BLaER1 treated with 17β-estradiol and CSF1 and Interleukin-3, amounts not matched to agents 10 nM and 100 nM (cell line): ENCODE measurements at regions not wholly inside any gene's neighbourhood (a gene's known extent, or its start where the extent isn't known, plus 50 kb on each side); places are given as distances from the start of the nearest gene placed in this dataset.
"Not testable (repeated sequence)": the region's sequence is repeated elsewhere in the genome, so short reads cannot be mapped to it uniquely, and the experiment has no call there.

Source experiments
- H3K27ac ChIP-seq, 11 experiments: shearing (Covaris generic); formaldehyde crosslinking; 2 replicates each; pipeline ENCODE4 v1.8.1; 2022
- H3K27me3 ChIP-seq, 11 experiments: shearing (Covaris generic); formaldehyde crosslinking; 2 replicates each; pipeline ENCODE4 v1.8.1; 2022
- H3K36me3 ChIP-seq, 11 experiments: shearing (Covaris generic); formaldehyde crosslinking; 2 replicates each; pipeline ENCODE4 v1.8.1; 2022
- H3K4me1 ChIP-seq, 10 experiments: shearing (Covaris generic); formaldehyde crosslinking; 2 replicates each; pipeline ENCODE4 v1.8.1; 2022
- H3K4me2 ChIP-seq, 11 experiments: shearing (Covaris generic); formaldehyde crosslinking; 2 replicates each; pipeline ENCODE4 v1.8.1; 2022
- H3K4me3 ChIP-seq, 10 experiments: shearing (Covaris generic); formaldehyde crosslinking; 2 replicates each; pipeline ENCODE4 v1.8.1; 2022
- H3K9ac ChIP-seq, 11 experiments: shearing (Covaris generic); formaldehyde crosslinking; 2 replicates each; pipeline ENCODE4 v1.8.1; 2022
- H3K9me3 ChIP-seq, 11 experiments: shearing (Covaris generic); formaldehyde crosslinking; replicated peaks in 1 of 11; 2 replicates each; pipeline ENCODE4 v1.8.1; 2022
- H4K20me1 ChIP-seq, 11 experiments: shearing (Covaris generic); formaldehyde crosslinking; 2 replicates each; pipeline ENCODE4 v1.8.1; 2022
- Cebpa-rat ChIP-seq, 11 experiments: shearing (Covaris generic); IDR thresholded peaks; 2 replicates each; pipeline ENCODE4 v1.8.1; 2022

DNA sequence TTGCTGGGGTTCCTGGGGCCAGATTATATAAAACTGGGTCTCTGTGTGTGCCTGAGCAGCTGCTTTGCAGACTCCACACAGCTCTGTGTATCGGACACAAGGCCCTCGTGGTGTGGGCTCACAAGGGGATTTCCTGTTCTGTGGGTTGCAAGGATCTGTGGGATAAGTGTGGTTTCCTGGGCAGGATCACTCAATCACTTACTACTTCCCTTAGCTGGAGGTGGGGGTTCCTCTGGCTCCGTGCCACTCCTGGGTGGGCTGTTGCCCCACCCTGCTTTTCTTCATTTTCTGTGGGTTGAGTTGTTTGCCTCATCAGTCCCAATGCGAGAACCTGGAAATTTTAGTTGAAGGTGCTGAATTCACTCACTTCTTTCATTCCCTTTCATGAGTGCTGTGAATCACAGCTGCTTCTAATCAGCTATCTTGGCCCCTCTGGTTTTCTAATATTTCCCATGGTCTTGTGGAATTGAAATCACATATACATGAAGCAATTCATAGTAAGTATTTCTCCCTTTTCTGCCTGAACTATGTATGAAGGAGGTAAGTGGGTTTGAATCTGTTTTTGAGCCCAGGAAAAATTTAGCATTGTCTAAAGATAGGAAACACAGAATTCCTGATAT is 196.3 kb downstream of the DCDC2C start:
- H3K4me3 ChIP-seq, result no peak overlapping the region
- H3K4me1 ChIP-seq, result peaks cover 19 to 31% (median 23%) of the 10 kb centered on the region in 10 experiments
- no peak overlapping the region for H3K27ac ChIP-seq
- peaks cover 0 to 28% (median 0%) of the 10 kb centered on the region in 11 experiments; a peak in 1 of 22 replicates for H4K20me1 ChIP-seq
- no peaks in the 10 kb centered on the region for H3K36me3 ChIP-seq
- peaks cover 0 to 67% (median 17%) of the 10 kb centered on the region in 11 experiments; a peak in 17 of 22 replicates for H3K27me3 ChIP-seq
- TF ChIP-seq Cebpa-rat (IDR thresholded peaks at IDR 0.05), result peak in 1 of 11 experiments; percentile 32; a peak in 1 of 22 replicates
- peak overlapping the region; percentile 61 to 93 (median 79) for H3K4me2 ChIP-seq
- H3K9ac ChIP-seq, result no peak overlapping the region
- peaks cover 6 to 29% (median 16%) of the 10 kb centered on the region in 11 experiments; a peak in 19 of 22 replicates for H3K9me3 ChIP-seq

- Histone ChIP-seq H3K4me2 (no peak overlapping the region), H3K9ac (no peak overlapping the region), H3K27ac (no peak overlapping the region), H3K4me1 (peaks cover 19 to 31% (median 23%) of the 10 kb centered on the region in 10 experiments), H3K9me3 (peaks cover 16 to 36% (median 25%) of the 10 kb centered on the region in 11 experiments), H3K36me3 (no peaks in the 10 kb centered on the region), H3K4me3 (no peak overlapping the region), H3K27me3 (peaks cover 0 to 49% (median 17%) of the 10 kb centered on the region in 11 experiments; a peak in 17 of 22 replicates), H4K20me1 (peaks cover 0 to 28% (median 0%) of the 10 kb centered on the region in 11 experiments; a peak in 1 of 22 replicates)
- TF ChIP-seq Cebpa-rat (IDR thresholded peaks at IDR 0.05), result no peak
Measured at GRCh38 chr2:3902131-3902530, 198.8 kb downstream of the DCDC2C start.

DNA sequence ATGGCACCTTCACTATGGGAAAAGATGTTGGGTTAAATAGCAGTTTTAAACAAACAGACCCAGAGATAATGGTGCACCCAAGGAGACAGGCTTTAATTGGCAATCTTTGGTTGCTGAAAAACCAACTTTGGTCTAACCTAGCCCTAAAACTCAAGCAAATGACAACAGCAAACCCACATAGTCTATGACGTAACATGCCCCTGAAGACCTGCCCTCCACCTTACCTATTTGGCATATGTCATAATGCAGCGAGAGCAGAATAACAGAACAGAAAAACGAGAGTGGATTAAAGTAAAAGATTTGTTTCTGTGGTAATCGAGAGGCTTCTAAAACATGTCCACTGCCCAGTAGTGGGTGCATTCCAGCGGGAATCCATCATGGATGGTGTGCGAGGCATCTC is 200.7 kb downstream of the DCDC2C start:
- no peak for TF ChIP-seq Cebpa-rat (IDR thresholded peaks at IDR 0.05)

DNA sequence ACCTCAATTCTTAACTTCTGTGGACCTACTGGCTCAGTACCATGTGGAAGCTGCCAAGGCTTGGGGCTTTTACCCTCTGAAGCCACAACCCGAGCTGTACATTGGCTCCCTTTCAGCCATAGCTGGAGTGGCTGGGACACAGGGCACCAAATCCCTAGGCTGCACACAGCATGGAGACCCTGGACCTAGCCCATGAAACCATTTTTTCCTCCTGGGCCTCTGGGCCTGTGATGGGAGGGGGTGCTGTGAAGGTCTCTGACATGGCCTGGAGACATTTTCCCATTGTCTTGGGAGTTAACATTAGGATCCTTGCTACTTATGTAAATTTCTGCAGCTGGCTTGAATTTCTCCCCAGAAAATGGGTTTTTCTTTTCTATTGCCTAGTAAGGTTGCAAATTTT is 205.1 kb downstream of the DCDC2C start:
- Histone ChIP-seq H3K4me3 (0 out of 20 replicates have a peak overlapping the region, but pooled peaks of 1 of the 10 experiments have one; percentile 26), H3K9me3 (peaks cover 45 to 61% (median 50%) of the 10 kb centered on the region in 11 experiments)
- not testable (repeated sequence) for H3K27me3 ChIP-seq, H3K4me2 ChIP-seq, H3K27ac ChIP-seq, H3K9ac ChIP-seq, H3K4me1 ChIP-seq, H4K20me1 ChIP-seq, H3K36me3 ChIP-seq

More for the DNA sequence above, 200.7 kb downstream of the DCDC2C start:
- Histone ChIP-seq H3K4me2 (no peak overlapping the region), H3K9ac (no peak overlapping the region), H3K27me3 (peaks cover 0 to 32% (median 14%) of the 10 kb centered on the region in 11 experiments; a peak in 16 of 22 replicates), H3K27ac (no peak overlapping the region), H3K9me3 (peaks cover 29 to 43% (median 32%) of the 10 kb centered on the region in 11 experiments), H3K36me3 (peaks cover 0 to 5% (median 0%) of the 10 kb centered on the region in 11 experiments; a peak in 1 of 22 replicates), H3K4me1 (peaks cover 13 to 27% (median 18%) of the 10 kb centered on the region in 10 experiments), H4K20me1 (peaks cover 0 to 25% (median 0%) of the 10 kb centered on the region in 11 experiments; a peak in 1 of 22 replicates), H3K4me3 (no peak overlapping the region)

DNA sequence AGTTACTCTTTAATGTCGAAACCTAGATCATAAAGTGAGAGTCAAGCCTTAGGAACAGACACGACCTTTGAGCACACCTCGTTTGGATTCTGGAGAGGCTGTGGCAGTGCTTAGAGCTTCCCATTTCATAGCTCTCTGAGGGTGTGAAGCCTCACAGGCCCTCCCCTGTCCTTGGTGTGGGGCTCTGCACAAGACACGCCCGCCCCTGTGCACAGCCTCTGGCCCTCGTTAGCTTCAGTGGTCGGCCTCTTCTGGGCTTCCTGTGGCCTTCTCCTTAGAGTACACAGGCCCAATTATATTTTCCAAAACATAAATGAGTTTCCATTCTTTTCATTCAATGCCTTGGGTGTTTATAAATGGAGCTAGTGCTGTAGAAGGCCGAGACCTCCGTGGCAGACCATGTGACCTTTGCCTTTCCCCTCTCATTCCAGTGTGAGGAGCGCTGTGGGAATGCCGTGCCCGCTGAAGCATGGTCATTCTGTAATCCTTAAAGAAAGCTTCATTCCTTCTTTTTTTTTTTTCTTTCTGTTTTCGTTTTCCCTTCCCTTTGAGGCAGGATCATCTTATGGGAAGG is 208.6 kb downstream of the DCDC2C start:
- peaks cover 35 to 39% (median 38%) of the 10 kb centered on the region in 11 experiments for H3K9me3 ChIP-seq
- H3K4me1 ChIP-seq, result no peaks in the 10 kb centered on the region
- no peak overlapping the region for H3K9ac ChIP-seq
- TF ChIP-seq Cebpa-rat (IDR thresholded peaks at IDR 0.05), result no peak
- H3K27me3 ChIP-seq, result no peaks in the 10 kb centered on the region
- peaks cover 0 to 5% (median 0%) of the 10 kb centered on the region in 11 experiments; a peak in 1 of 22 replicates for H3K36me3 ChIP-seq
- H3K4me2 ChIP-seq, result no peak overlapping the region
- no peaks in the 10 kb centered on the region for H4K20me1 ChIP-seq
- H3K27ac ChIP-seq, result no peak overlapping the region
- no peak overlapping the region for H3K4me3 ChIP-seq

DNA sequence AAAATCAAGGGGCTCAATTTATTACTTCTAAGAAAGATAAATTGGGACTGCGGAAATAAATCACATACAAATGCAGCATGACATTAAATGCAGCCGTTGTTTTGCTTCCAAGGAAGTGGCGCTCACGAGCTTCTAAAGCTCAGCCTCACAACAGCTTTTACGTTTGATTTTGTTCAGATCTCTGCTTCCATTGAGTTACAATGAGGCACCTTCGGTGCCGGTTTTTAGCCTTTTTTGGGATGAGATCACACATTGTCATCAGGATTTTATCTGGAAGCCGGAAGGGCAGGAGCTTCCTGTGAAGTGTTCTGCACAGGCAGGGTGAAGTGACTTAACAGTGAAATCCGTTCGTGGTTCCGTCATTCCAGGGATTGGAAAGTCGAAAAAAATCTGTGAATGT is 209.8 kb downstream of the DCDC2C start:
- H4K20me1 ChIP-seq, result no peaks in the 10 kb centered on the region
- peaks cover 23 to 27% (median 26%) of the 10 kb centered on the region in 11 experiments for H3K9me3 ChIP-seq
- no peaks in the 10 kb centered on the region for H3K4me1 ChIP-seq
- H3K9ac ChIP-seq, result no peak overlapping the region
- H3K4me2 ChIP-seq, result no peak overlapping the region
- peaks cover 0 to 4% (median 0%) of the 10 kb centered on the region in 11 experiments; a peak in 1 of 22 replicates for H3K36me3 ChIP-seq
- TF ChIP-seq Cebpa-rat (IDR thresholded peaks at IDR 0.05), result no peak
- no peaks in the 10 kb centered on the region for H3K27me3 ChIP-seq
- no peak overlapping the region for H3K4me3 ChIP-seq
- no peak overlapping the region for H3K27ac ChIP-seq

DNA sequence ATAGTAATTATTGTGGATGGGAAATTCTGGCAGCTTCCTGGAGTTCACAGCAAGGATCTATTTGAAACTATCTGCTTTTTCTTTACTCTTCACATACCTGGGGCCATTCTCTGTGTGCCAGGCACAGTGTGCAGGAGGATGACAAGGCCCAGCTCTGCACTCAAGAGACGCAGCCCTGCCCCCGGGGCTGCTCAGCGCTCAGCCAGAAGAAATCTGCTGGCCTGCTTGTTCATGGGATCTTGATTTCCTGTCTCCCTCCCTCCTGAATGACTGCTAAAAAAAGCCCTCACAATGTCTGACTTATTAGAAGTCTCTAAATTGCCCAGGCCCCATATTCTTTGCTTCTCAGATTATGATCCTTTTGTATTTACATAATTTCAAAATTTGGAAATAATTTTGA is 210.9 kb downstream of the DCDC2C start:
- Histone ChIP-seq H3K4me3 (no peak overlapping the region), H4K20me1 (no peaks in the 10 kb centered on the region), H3K36me3 (no peaks in the 10 kb centered on the region; a peak in 1 of 22 replicates), H3K9ac (no peak overlapping the region), H3K27ac (no peak overlapping the region), H3K4me2 (0 out of 22 replicates have a peak overlapping the region, but pooled peaks of 1 of the 11 experiments have one; percentile 16), H3K4me1 (no peaks in the 10 kb centered on the region), H3K9me3 (peaks cover 12 to 17% (median 15%) of the 10 kb centered on the region in 11 experiments), H3K27me3 (no peaks in the 10 kb centered on the region)
- no peak for TF ChIP-seq Cebpa-rat (IDR thresholded peaks at IDR 0.05)

DNA sequence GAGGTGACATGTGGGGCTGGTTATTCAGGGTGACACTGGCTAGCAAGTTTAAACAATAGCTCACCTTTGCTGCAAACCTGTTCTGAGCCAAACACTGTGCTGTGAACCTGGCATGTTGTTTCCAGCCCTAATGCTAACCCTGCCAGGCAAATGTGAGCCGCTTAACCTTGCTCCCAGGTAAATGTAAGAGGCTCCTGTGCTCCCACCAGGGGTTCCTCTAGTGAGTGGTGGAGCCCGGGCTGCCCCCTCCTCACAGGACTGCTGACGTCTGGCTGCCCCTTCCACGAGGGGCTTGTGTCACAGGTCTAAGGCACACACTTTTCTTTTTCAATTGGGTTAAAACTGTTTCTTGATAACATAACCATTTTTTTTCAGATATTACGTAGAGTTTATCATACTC is 223.7 kb downstream of the DCDC2C start:
- H3K27me3 ChIP-seq, result no peaks in the 10 kb centered on the region
- no peaks in the 10 kb centered on the region for H4K20me1 ChIP-seq
- no peaks in the 10 kb centered on the region for H3K36me3 ChIP-seq
- H3K4me2 ChIP-seq, result peak overlapping the region in 1 of 11 experiments; percentile 30; a peak in 1 of 22 replicates
- H3K9me3 ChIP-seq, result peaks cover 0 to 11% (median 7%) of the 10 kb centered on the region in 11 experiments; a peak in 12 of 22 replicates
- no peak for TF ChIP-seq Cebpa-rat (IDR thresholded peaks at IDR 0.05)
- no peak overlapping the region for H3K4me3 ChIP-seq
- H3K4me1 ChIP-seq, result peaks cover 0 to 14% (median 11%) of the 10 kb centered on the region in 10 experiments; a peak in 13 of 20 replicates
- no peak overlapping the region for H3K9ac ChIP-seq
- H3K27ac ChIP-seq, result no peak overlapping the region

GRCh38 chr2:3929374-3929773 is 226.0 kb downstream of the DCDC2C start:
- no peak for TF ChIP-seq Cebpa-rat (IDR thresholded peaks at IDR 0.05)
- Histone ChIP-seq H3K4me1 (peaks cover 0 to 14% (median 11%) of the 10 kb centered on the region in 10 experiments; a peak in 13 of 20 replicates), H3K9ac (no peak overlapping the region), H4K20me1 (no peaks in the 10 kb centered on the region), H3K36me3 (no peaks in the 10 kb centered on the region), H3K4me3 (no peak overlapping the region), H3K9me3 (peaks cover 18 to 34% (median 28%) of the 10 kb centered on the region in 11 experiments), H3K27ac (no peak overlapping the region), H3K27me3 (no peaks in the 10 kb centered on the region), H3K4me2 (no peak overlapping the region)
